KBM-7 (cell line): ENCODE measurements at regions not wholly inside any gene's neighbourhood (a gene's known extent, or its start where the extent isn't known, plus 50 kb on each side); places are given as distances from the start of the nearest gene placed in this dataset.

Experiments
- DNase-seq: peaks from one replicate; pipeline ENCODE4 v3.0.0-alpha.2; 2015
- in situ Hi-C: fragments of 300-500 bp; cut with MboI; formaldehyde crosslinking; loops from 2 replicates; pipeline ENCODE4 v1.14.3; 2020; ENCODE audit warnings: low sequenced_read_pairs, low pct_unique_long_range_greater_than_20kb, mixed read lengths

DNA sequence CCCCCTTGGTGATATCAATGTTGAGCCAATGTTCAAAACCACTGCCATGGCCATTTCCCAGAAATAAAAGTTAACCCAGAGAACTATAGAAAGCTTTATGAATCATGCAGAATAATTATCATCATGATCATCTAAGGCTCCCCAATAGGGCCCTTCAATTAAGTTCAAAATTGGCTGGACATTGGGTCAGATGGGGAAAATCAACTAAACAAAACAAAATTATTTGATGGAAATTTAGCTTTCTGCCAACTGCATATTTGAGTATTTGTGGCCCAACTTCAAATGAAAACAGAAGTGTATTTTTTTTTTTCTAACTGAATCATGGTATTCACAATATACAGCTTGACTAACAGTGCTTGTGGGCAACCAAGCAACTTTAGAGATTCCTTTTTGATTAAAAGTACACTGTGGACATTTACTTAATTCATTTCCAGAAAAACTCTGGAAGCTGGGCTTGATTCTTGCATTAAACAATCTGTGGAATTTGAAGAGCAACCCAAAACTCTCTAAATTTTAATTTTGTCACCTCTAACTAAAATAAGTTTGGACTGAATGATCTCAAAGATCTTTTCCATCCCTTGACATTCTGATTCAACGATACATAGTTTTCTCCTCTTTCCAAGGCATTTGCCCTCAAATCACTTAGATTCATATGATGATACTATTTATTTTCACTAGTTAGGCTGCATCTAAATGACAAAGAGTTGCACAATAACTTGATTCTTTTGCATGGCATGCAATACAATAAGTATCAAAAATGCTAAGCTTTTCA is 203.2 kb downstream of the AHR start:
- in situ Hi-C loops: no loop called here

DNA sequence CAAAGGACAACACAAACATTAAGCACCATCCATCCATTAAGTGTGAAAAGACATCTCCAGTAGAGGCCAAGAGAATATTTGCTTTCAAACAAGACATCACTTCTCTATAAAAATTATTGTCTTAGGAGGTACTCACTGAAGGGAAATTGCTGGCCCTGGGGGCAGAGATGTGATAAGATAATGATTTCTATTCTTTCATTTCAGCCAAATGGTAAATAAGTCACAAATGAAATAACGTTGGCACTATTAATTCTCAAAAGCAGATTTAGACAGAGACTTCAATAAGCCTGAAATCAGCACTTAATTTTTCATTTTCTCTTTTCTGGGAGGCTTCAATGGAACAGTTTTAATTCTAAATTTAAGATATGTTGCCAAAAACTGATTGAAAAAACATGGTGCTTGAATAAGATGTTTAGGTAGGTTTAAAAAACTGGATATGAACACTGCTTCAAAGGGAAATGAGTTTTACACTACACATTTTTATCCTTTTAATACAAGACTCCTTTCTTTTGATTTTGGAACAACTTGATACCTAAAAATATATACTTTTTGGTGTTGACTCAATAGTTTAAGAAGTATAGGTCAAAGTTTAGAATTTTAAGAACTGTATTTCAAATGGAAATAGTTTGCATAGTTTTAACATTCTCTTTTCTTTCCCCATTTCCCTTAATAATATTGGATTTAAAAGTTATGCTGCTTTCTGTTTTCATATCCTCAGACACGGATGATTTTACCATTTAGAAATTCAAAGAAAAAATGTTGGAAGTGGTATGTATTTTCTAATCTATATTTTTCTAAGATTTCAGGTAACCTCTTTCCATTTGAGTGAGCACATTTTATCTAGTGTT is 204.0 kb downstream of the AHR start:
- no peak for DNase-seq
- in situ Hi-C loops: no loop called here

More for the DNA sequence above, 203.2 kb downstream of the AHR start:
- DNase-seq: no peak

DNA sequence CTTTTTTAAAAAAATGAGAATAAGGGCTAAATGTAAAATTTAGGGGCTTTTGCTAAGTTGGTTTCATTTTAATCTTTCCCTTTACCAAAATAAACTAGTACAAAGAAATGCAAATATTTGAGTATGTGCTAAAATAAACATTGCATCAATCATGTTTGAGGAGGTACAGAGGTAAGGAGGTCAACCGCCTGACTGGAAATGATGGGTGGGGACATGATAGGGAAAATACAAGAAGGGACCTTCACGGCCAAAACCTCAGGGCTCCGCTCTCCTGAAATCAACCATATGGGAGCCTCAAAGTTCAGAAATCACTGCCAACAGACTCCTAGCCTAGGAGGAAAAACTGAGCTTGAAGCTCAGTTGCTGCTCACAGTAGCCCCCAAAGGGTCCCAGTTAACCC is 207.6 kb downstream of the AHR start:
- DNase-seq: no peak
- in situ Hi-C loops: no loop called here

DNA sequence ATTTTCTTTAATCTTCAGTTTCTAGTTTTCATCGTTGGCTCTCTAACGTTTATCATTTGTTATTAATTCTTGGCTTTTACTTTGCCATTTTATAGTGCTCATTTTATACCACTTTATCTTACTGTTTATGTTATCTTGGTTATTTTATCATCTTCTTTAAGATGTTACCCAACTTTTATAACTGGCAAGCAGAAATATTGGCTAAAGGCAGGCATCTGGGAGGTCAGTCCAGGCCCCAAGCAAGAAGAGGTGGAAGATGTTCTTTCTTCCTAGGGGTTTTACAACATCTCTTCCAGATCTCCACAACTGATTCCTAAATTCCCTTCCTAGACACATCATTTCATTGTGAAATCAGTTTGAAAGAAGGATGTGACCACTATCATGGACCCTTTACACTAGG is 208.1 kb downstream of the AHR start:
- in situ Hi-C loops: no loop called here
- DNase-seq: no peak

DNA sequence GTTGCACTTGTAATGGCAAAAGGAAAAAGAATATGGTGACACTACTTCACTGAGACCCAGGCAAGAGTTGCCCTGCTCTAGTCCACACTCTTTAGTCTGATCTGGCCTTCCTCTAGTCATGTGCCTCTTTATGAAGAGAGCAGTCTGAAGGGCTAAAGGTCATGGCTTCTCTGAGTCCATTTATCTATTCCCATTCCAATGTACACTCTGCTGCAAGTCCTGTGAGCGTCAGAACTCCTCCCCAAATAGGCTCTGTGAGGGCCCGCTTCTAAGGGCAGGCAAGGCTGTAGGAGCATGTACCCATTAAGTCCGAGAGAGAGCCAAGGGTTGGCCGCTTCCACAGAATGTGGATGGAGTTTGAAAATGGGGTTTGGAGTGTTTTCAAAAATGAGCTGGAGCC is 209.3 kb downstream of the AHR start:
- no peak for DNase-seq
- in situ Hi-C loops: no loop called here

DNA sequence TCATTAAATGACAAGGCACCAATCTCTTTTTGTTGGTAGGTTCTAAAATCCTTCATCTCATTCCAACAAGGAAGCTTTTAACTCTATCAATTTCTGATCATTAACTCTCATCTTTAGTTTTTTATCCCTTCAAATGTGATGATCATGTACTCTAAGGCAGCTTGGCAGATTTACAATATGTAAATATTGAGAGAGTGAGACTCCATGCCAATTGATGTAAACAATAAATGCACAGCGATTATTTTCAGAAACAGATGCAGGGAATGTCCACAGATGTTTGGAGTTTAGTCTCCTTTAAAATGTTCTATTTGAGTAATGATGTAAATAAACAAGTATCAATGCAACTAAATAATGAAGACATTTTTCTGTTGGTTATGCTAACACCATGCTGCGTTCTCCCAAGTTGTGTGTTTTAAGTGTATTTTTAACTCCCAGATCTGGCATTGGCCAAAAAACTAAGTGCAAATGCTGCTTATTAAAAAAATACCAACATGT is 213.8 kb downstream of the AHR start:
- in situ Hi-C loops: no loop called here
- DNase-seq: no peak

DNA sequence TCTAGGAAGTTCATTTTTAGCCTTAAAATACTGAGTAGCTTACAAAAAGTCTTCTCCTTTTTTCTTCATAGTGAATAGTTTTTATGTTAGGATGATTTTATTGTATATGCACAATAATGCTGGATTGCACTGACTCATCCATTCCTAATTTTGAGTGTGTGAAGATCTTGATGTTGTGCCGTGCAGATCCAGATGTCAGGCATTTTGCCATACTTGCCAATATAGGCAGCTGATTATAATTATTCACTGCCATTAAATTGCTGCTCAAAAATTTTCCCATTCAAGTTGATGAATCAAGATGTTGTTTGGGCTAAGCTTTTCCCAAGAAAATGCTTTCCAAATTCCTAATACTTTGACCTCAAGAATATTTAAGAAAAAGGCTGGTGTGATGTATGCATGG is 218.3 kb downstream of the AHR start:
- in situ Hi-C loops: no loop called here
- DNase-seq: no peak

DNA sequence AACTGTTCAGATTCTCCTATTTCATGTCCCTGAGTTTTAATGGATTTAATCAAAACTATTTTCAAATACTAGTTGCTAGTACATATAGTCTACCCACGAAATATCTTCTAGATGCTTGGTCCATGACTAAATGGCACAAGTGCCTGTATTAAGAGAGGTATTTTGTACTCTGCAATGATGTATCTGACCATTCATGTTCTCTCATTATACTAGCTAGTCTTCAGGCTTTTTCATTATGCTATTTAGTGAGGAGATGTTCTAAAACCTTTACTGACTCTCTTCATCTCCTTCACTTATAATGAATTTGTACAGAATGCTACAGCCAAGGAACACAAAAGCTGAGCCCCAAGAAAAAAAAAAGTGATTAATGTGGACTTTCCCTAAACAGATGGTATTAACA is 222.5 kb downstream of the AHR start:
- peak; percentile 13 for DNase-seq
- in situ Hi-C loops: no loop called here

DNA sequence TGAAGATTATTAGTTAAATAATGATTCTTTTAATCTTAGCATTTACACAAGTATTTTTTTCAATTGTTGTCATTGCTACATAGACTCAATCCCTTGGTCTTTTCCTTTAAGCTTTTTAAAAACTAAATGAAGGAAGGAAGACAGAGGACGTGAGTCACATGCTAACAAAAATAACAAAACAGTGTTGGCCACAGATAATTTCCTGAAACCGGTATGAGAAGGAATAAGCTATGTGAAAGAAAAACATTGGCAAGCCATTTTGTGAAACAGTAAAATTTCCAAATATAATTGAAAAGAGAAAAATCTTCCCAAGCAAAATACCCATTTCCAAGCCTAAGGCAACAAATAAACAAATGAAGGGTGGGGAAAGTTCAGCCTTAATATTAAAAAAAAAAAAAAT is 223.0 kb downstream of the AHR start:
- in situ Hi-C loops: no loop called here
- peak; percentile 47 for DNase-seq

DNA sequence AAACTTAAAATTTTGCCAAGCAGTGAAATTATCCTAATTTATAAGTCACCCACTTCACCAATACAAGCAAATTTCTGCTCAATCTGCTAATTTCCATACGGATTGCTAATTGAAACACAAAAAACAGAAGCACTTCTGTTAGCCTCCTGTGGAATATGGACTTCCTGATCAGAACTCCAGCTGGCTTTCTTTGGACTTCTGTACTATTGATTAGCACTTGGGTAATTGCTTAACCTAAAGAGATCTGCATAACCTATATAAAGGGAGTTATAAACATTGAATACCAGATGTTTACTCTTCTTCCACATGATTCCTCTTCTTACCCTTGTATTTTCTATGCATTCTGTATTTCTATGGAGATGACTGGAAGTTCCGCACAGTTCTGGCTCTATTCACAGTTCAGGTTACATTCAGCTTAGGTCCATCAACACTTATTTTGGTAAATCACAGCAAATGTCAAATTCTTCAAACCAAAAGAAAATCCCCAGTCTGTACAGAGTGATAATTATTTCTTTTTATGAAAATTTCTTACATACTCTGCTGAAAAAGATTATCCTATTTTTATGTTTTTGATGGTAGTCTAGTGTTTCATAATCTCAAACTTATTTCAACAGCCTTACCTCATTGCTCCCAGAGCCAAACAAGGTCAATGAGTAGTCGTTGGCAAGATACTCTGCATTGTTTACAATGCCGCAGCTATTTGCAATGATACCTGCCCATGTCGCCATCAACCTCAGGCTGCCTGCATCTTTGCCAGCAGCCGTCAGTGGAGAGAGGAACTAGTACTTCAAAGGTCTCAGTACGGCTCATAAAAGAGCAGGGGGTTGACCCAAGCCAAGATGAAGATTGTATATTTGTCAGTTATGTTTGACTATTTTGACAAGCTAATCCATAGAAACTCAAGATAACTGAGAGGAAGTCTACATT is 225.6 kb downstream of the AHR start:
- in situ Hi-C loops: no loop called here
- peak; percentile 15 for DNase-seq

DNA sequence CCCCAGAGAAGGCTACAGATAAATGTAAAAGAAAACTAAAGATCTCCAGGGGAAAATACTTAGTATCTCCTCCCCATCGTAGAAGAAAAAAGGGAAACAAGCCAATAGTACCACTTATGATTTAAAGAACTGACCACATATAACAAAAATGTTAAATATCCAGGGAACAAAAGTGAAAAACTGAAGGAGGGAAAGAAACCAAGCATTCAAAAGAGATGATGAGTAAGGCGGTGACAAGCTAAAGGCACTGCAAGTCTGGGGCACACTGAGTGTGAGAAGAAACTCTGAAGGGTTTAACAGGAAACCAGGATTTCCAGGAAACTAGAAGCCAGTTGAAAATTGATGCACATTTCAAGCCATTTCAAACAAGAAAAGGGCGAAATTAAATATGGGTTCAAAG is 226.3 kb downstream of the AHR start:
- no peak for DNase-seq
- in situ Hi-C loops: no loop called here

DNA sequence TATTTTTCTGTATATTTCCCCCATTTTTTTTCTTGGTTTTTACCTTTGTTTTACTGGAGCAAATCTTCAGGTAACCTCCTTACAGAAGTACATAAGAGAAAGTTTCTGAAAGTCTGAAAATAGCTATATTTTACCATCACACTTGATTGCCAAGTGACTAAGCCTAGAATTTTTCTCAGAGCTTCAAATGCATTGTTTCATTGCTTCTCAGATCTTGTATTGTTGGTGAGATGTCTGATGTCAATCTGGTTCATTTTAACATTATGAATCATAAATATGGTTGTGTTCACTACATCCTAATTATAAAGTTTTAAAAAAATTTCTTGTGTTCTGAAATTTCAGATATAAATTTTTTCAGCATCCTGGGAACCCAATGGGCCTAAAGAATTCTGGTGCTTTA is 228.2 kb downstream of the AHR start:
- in situ Hi-C loops: no loop called here
- DNase-seq: no peak

DNA sequence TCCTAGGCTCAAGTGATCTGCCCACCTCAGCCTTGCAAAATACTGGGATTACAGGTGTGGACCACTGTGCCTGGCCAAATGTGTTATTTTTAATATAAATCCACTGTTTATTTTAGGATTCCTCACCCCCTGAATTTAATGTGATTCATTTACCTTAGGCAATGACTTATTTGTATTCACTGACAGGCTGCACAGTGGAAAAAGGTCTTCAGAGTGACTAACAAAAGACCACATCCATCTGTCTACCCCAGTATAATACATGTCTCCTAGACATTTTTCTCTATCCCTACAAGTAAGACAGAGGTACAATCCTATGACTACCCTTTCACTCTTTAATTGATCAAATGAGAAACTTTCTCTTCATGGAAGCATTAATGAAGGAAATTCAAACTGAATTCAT is 230.2 kb downstream of the AHR start:
- in situ Hi-C loops: no loop called here

DNA sequence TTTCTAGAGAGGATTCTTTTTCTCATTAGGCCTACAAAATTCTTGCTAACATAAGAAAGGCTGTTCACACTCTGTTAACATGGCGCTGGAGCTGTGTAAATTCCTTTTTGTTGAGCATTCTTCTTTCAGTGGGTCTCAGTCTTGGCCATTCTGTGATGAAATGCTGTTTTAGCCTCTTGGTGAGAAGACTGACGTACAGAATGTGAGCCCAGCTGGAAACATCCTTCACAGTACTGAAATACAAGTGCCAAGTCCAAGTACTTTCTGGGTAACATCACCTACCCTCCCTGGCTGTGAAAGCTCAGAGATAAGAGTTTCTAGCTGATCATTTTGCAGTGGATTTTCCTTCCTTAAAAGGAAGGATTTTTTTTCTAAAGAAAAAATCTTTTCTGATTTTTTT is 231.8 kb downstream of the AHR start:
- in situ Hi-C loops: no loop called here
- no peak for DNase-seq

More for the DNA sequence above, 230.2 kb downstream of the AHR start:
- no peak for DNase-seq

DNA sequence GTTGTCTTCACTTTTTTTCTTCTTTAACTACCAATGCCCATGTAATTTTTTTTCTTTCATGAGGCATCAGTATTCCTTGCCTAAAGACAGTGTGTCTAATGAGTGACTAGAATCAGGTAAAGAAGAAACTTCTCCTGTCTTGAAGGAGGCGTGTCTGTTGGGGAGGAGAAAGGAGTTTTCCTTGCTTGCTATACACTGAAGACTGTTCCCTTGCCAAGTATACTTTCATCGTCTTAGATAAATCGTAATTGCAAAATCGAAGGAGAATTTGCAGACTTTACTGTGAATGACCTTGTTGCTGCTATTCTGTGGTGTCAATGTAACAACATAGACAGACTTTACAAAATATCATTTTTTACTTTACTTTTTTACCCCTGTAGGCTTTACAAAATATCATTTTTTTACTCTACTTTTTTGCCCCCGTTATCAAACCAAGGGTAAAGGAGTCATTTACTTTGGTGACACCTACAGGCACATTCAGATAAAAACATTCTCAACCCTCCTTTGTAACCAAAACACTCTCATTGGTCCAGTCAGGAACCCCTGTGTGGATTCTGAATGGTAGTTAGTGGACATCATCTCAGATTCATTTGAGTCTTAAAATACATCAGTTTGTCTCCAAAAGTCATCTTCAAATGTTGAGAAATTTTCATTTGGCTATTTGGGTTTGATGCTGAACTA is 232.4 kb downstream of the AHR start:
- peak; percentile 59 for DNase-seq
- in situ Hi-C loops: no loop called here

DNA sequence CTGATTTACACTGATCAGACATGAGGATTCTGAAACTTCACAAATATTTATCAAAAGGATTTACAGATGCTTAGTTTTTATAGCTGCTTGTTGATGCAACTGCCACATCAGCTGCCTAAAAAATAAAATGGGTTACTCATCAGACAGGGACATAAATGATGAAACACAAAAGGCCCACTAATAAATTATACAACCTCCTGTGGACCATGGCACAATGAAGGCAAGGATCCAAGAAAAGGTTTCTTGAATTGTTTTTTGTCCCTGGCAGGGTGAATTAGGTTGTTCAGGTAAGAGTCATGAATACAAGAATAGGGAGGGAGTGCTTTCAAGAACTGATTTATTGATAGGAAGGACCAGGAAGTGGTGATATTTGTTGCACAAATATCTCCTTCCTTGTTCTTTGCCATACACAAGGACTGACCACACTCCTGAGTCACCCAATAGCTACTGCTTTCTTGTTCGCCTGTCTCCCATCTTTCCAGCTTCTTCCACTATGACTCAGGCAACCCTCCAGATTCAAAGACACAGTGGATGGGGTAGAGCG is 234.5 kb downstream of the AHR start:
- DNase-seq: no peak
- in situ Hi-C loops: no loop called here

DNA sequence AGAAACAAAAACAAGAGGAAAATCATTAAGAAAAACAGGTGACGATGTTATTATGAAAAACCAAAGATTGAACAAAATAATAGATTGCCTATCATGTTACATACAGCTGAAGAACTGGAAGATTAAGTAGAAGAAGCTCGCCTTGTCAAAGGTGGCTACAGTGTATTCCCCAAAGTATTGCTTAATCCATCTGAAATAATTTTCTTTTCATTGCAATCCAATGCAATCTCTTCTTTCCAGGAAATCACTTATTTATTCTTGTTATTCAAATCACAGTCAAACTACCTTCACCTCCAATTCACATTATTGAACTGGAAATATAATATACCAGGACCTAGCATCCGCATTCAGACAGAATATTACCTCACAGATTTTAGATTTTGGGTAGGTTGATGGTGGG is 235.9 kb downstream of the AHR start:
- in situ Hi-C loops: no loop called here
- DNase-seq: no peak

DNA sequence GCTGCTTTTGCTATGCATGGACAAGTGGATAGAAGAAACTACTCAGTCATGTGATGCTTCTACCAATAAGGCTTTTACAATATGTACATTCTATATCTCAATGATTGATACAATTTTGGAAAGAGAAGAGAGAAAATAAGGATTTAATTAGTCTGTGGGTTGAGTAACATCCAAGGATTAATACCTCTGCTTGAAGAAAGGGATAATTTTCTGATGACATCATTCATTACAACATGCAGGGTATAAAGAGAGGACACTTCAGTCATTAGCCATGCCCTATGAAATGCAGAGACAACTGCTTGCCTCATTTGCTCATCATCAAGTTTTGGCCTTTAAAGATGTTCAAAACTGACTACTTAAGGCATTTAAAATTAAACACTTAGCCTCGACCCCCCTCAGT is 237.3 kb downstream of the AHR start:
- DNase-seq: no peak
- in situ Hi-C loops: no loop called here

DNA sequence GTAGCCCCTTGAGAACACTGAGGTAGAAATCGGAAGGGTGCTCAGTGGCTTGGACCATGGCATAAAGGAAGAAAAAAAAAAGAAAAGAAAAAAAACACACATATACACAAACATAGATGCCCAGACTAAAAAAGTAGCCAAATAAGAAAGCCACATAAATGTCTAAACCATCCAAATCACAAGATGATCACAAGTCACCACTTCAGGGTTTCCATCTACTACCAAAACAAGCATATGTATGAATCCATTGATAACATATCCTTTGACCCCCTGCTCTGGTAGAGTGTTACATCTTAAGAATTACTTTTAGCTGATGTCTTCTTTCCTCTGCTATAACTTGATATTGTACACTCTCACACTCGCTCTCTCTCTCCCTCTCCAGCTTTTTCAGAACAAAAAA is 245.9 kb downstream of the AHR start:
- no peak for DNase-seq
- in situ Hi-C loops: no loop called here
